ENCODE measurements at regions not wholly inside any gene's neighbourhood (a gene's known extent, or its start where the extent isn't known, plus 50 kb on each side); places are given as distances from the start of the nearest gene placed in this dataset.

- Mint-ChIP-seq H3K4me3 (no peak overlapping the region), H3K4me1 (ENCODE audit: low read depth) (no peaks in the 10 kb centered on the region), H3K27me3 (ENCODE audit: insufficient read depth) (peaks cover 12% of the 10 kb centered on the region), H3K9me3 (no peaks in the 10 kb centered on the region), H3K36me3 (ENCODE audit: low read depth) (no peaks in the 10 kb centered on the region), H3K27ac (no peak overlapping the region)
- no peak for DNase-seq (ENCODE audit: low spot score)
- intact Hi-C loops (cut with micrococcal nuclease) = no loop called here
Observed at GRCh38 chr16:79484237-79484636, 116.3 kb downstream of the MAF start.

GRCh38 chr16:79483336-79483735 is 117.2 kb downstream of the MAF start:
- intact Hi-C loops (cut with micrococcal nuclease) = no loop called here
- H3K27ac Mint-ChIP-seq = no peak overlapping the region
- no peaks in the 10 kb centered on the region for H3K36me3 Mint-ChIP-seq (ENCODE audit: low read depth)
- H3K4me3 Mint-ChIP-seq = no peak overlapping the region
- no peaks in the 10 kb centered on the region for H3K4me1 Mint-ChIP-seq (ENCODE audit: low read depth)
- peaks cover 12% of the 10 kb centered on the region for H3K27me3 Mint-ChIP-seq (ENCODE audit: insufficient read depth)
- H3K9me3 Mint-ChIP-seq = no peaks in the 10 kb centered on the region
- DNase-seq (ENCODE audit: low spot score) = no peak

DNA sequence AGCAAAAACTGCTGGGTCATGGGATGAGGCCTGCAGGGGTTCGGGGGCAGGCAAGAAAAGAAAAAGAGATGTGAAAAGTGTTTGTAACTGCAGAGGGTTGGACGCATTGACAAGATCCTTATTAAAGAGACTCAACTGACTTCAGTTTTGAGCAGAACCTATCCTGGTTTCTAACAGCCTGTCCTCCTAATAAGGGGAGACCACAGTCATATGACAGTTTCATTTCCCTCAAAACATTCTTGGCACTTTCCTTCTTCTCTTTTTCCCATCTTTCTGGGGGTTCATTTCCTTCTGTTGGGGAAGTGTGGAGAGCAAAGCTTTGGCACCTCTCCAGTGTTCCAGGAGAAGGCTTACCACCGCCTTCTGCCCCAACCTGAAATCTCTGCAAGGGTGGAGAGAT is 118.5 kb downstream of the MAF start:
- Mint-ChIP-seq H3K4me3 (no peak overlapping the region), H3K27ac (no peak overlapping the region), H3K4me1 (ENCODE audit: low read depth) (no peaks in the 10 kb centered on the region), H3K36me3 (ENCODE audit: low read depth) (no peaks in the 10 kb centered on the region), H3K9me3 (no peaks in the 10 kb centered on the region), H3K27me3 (ENCODE audit: insufficient read depth) (peaks cover 8% of the 10 kb centered on the region)
- intact Hi-C loops (cut with micrococcal nuclease) = no loop called here
- no peak for DNase-seq (ENCODE audit: low spot score)

- Mint-ChIP-seq H3K4me3 (no peak overlapping the region), H3K4me1 (ENCODE audit: low read depth) (no peaks in the 10 kb centered on the region), H3K9me3 (no peaks in the 10 kb centered on the region), H3K27ac (no peak overlapping the region), H3K27me3 (ENCODE audit: insufficient read depth) (peaks cover 8% of the 10 kb centered on the region), H3K36me3 (ENCODE audit: low read depth) (no peaks in the 10 kb centered on the region)
- intact Hi-C loops (cut with micrococcal nuclease) = no loop called here
- DNase-seq (ENCODE audit: low spot score) = no peak
Observed at GRCh38 chr16:79480929-79481328, 119.6 kb downstream of the MAF start.

DNA sequence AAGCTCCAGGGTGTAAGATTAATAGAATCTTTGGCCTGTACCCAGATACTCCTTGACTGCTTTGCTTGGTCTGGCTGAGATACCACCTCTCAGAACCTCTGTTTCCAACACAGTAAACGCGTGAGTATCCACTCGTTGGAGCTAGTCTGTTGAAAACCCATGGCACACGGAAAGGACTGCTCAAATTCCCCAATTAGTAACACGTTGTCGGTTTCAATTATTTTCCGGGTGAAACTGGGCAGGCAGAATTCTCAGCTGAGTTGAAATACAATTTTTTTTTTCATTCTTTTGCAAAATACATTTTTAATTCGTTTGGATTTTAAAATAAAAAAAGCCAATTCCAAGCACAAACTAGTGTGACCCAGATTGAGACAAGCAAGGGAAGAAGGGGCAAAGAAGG is 120.5 kb downstream of the MAF start:
- intact Hi-C loops (cut with micrococcal nuclease) = no loop called here
- no peak overlapping the region for H3K27ac Mint-ChIP-seq
- no peak overlapping the region for H3K4me3 Mint-ChIP-seq

GRCh38 chr16:79476580-79476979 is 124.0 kb downstream of the MAF start:
- Mint-ChIP-seq H3K36me3 (ENCODE audit: low read depth) (no peaks in the 10 kb centered on the region), H3K4me1 (ENCODE audit: low read depth) (no peaks in the 10 kb centered on the region), H3K27me3 (ENCODE audit: insufficient read depth) (peaks cover 4% of the 10 kb centered on the region), H3K9me3 (no peaks in the 10 kb centered on the region), H3K4me3 (no peak overlapping the region), H3K27ac (no peak overlapping the region)
- no peak for DNase-seq (ENCODE audit: low spot score)
- intact Hi-C loops (cut with micrococcal nuclease) = no loop called here

More for the DNA sequence above, 120.5 kb downstream of the MAF start:
- Mint-ChIP-seq H3K9me3 (no peaks in the 10 kb centered on the region), H3K36me3 (ENCODE audit: low read depth) (no peaks in the 10 kb centered on the region), H3K27me3 (ENCODE audit: insufficient read depth) (peaks cover 8% of the 10 kb centered on the region), H3K4me1 (ENCODE audit: low read depth) (no peaks in the 10 kb centered on the region)
- no peak for DNase-seq (ENCODE audit: low spot score)

DNA sequence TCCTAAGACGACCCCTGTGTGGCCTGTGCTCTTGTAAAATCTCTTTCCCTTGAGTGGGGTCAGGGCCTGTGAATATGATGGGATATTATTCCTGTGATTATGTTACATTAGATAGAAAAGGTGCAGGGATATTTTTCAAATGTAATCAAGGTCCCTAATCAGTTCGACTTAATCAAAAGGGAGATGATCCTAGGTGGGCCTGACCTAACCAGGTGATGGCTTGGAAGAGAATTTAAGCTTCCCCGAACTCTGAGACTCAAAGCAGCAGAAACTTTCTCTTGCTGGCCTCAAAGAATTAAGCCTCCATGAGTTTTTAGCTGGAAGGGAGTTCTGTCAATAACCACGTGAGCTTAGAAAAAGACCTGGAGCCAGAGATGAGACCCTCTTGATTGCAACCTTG is 124.7 kb downstream of the MAF start:
- Mint-ChIP-seq H3K4me3 (no peak overlapping the region), H3K36me3 (ENCODE audit: low read depth) (no peaks in the 10 kb centered on the region), H3K4me1 (ENCODE audit: low read depth) (no peaks in the 10 kb centered on the region), H3K27me3 (ENCODE audit: insufficient read depth) (peaks cover under 1% of the 10 kb centered on the region), H3K9me3 (no peaks in the 10 kb centered on the region), H3K27ac (no peak overlapping the region)
- intact Hi-C loops (cut with micrococcal nuclease) = no loop called here
- no peak for DNase-seq (ENCODE audit: low spot score)

DNA sequence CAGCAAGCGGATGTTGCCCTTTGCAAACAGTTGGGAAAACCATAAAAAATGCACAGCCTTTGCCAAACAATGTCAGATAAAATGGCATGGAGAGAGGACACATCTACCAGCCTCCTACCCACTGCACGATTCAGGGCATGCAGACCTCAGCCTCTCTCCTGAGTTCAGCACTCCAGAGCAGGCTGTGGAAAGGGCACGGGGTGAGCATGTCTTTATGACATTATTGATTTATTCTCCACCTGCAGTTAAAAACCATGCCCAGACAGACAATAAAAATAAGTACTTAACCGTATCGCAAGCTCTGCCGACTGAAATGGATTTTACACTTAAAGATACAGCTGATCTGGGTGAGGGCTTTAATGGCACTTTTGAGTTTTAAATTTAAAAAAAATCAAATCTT is 127.1 kb downstream of the MAF start:
- no peak for DNase-seq (ENCODE audit: low spot score)
- Mint-ChIP-seq H3K4me1 (ENCODE audit: low read depth) (no peaks in the 10 kb centered on the region), H3K9me3 (no peaks in the 10 kb centered on the region), H3K4me3 (no peak overlapping the region), H3K27ac (no peak overlapping the region), H3K27me3 (ENCODE audit: insufficient read depth) (no peaks in the 10 kb centered on the region), H3K36me3 (ENCODE audit: low read depth) (no peaks in the 10 kb centered on the region)
- intact Hi-C loops (cut with micrococcal nuclease) = no loop called here

DNA sequence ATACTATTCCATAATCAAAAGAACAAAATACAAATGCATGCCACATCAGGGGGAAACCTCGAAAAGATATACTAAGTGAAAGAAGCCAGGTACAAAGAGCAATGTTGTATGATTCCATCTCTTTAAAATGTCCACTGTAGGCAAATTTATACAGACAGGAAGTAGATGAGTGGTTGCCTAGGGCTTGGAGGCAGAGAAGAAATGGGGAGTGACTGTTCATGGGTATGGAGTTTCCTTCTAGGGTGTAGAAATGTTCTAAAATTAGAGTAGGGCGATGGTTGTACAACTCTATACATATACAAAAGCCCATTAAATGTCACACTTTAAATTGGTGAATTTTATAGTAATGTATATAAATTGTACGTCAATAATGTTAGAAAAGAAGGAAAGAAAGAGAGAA is 128.1 kb downstream of the MAF start:
- H3K9me3 Mint-ChIP-seq = no peaks in the 10 kb centered on the region
- no peaks in the 10 kb centered on the region for H3K27me3 Mint-ChIP-seq (ENCODE audit: insufficient read depth)
- H3K36me3 Mint-ChIP-seq (ENCODE audit: low read depth) = no peaks in the 10 kb centered on the region
- no peaks in the 10 kb centered on the region for H3K4me1 Mint-ChIP-seq (ENCODE audit: low read depth)
- no peak overlapping the region for H3K27ac Mint-ChIP-seq
- H3K4me3 Mint-ChIP-seq = no peak overlapping the region
- intact Hi-C loops (cut with micrococcal nuclease) = no loop called here
- DNase-seq (ENCODE audit: low spot score) = no peak

GRCh38 chr16:79469999-79470398 is 130.5 kb downstream of the MAF start:
- no peak overlapping the region for H3K27ac Mint-ChIP-seq
- H3K27me3 Mint-ChIP-seq (ENCODE audit: insufficient read depth) = peaks cover 3% of the 10 kb centered on the region
- H3K4me1 Mint-ChIP-seq (ENCODE audit: low read depth) = no peaks in the 10 kb centered on the region
- H3K9me3 Mint-ChIP-seq = no peaks in the 10 kb centered on the region
- DNase-seq (ENCODE audit: low spot score) = no peak
- H3K4me3 Mint-ChIP-seq = no peak overlapping the region
- H3K36me3 Mint-ChIP-seq (ENCODE audit: low read depth) = no peaks in the 10 kb centered on the region
- intact Hi-C loops (cut with micrococcal nuclease) = no loop called here

- no peaks in the 10 kb centered on the region for H3K4me1 Mint-ChIP-seq (ENCODE audit: low read depth)
- H3K4me3 Mint-ChIP-seq = no peak overlapping the region
- intact Hi-C loops (cut with micrococcal nuclease) = no loop called here
- no peaks in the 10 kb centered on the region for H3K36me3 Mint-ChIP-seq (ENCODE audit: low read depth)
- H3K9me3 Mint-ChIP-seq = no peaks in the 10 kb centered on the region
- H3K27ac Mint-ChIP-seq = no peak overlapping the region
- DNase-seq (ENCODE audit: low spot score) = no peak
- H3K27me3 Mint-ChIP-seq (ENCODE audit: insufficient read depth) = peaks cover 9% of the 10 kb centered on the region
Observed at GRCh38 chr16:79468631-79469030, 131.9 kb downstream of the MAF start.

DNA sequence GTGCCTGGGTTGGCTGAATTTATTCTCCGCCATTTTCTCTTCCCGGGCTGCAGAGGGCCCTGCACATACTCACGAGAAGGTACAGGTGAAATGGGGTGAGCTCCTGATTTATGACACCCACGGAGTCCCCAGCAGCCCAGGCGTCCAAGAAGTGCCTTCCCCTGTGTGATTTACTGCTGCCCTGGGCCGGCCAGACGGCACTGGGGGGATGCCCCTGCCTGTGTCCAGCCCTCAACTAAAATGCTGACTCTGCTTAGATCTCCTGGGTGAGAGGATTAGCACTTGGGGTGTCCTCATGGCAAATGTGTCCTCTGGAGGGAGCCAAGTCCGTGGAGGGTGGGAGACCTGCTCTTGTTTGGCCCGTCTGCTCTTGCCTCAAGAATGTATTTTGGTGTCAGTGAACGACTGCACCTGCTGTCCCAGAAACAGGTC is 132.4 kb downstream of the MAF start:
- no peaks in the 10 kb centered on the region for H3K9me3 Mint-ChIP-seq
- H3K27me3 Mint-ChIP-seq (ENCODE audit: insufficient read depth) = peaks cover 9% of the 10 kb centered on the region
- no peak overlapping the region for H3K27ac Mint-ChIP-seq
- intact Hi-C loops (cut with micrococcal nuclease) = no loop called here
- no peak for DNase-seq (ENCODE audit: low spot score)
- no peak overlapping the region for H3K4me3 Mint-ChIP-seq
- no peaks in the 10 kb centered on the region for H3K36me3 Mint-ChIP-seq (ENCODE audit: low read depth)
- H3K4me1 Mint-ChIP-seq (ENCODE audit: low read depth) = no peaks in the 10 kb centered on the region

DNA sequence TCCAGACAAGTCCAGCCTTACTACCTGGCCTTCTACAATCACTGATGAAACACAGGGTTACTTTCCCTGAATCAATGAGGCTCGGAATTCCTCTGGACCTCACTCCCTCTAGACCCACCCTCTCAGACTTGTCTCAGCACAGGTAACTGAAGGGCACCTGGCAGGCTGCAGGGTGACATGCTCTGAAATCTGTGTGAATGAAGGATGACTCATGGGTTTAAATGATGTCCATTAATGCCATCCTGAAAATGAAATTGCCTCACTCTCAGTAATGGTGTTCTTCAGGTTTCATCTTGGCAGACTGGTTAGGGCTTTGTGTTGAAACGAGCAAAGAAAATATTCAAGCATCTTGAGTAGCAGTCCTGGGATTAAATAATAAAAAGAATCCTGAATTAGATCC is 134.4 kb downstream of the MAF start:
- Mint-ChIP-seq H3K4me1 (ENCODE audit: low read depth) (no peaks in the 10 kb centered on the region), H3K27me3 (ENCODE audit: insufficient read depth) (peaks cover 15% of the 10 kb centered on the region), H3K36me3 (ENCODE audit: low read depth) (no peaks in the 10 kb centered on the region), H3K4me3 (no peak overlapping the region), H3K27ac (no peak overlapping the region), H3K9me3 (no peaks in the 10 kb centered on the region)
- no peak for DNase-seq (ENCODE audit: low spot score)
- intact Hi-C loops (cut with micrococcal nuclease) = no loop called here

GRCh38 chr16:79463841-79464240 is 136.7 kb downstream of the MAF start:
- Mint-ChIP-seq H3K4me1 (ENCODE audit: low read depth) (no peaks in the 10 kb centered on the region), H3K4me3 (no peak overlapping the region), H3K9me3 (no peaks in the 10 kb centered on the region), H3K36me3 (ENCODE audit: low read depth) (no peaks in the 10 kb centered on the region), H3K27me3 (ENCODE audit: insufficient read depth) (peaks cover 23% of the 10 kb centered on the region), H3K27ac (no peak overlapping the region)
- DNase-seq (ENCODE audit: low spot score) = no peak
- intact Hi-C loops (cut with micrococcal nuclease) = no loop called here
